Uterus (tissue), 3 donors: ENCODE measurements at regions not wholly inside any gene's neighbourhood (a gene's known extent, or its start where the extent isn't known, plus 50 kb on each side); places are given as distances from the start of the nearest gene placed in this dataset.

Source experiments
- DNase-seq, 2 donors: peaks; one replicate each; pipeline ENCODE4 v3.0.0-alpha.2; 2019 to 2020
- H3K27ac ChIP-seq, 2 donors: fragments of 200-600 bp; sonication (generic); 1 replicate in 1 of 2; 2 replicates in 1 of 2; pipeline ENCODE4 v1.5.1; 2016 to 2018
- H3K27me3 ChIP-seq, 2 donors: fragments of 200-600 bp; sonication (generic); one replicate each; pipeline ENCODE4 v1.5.1; 2018 to 2019; ENCODE audit warnings: control low read depth in 1 of 2
- H3K36me3 ChIP-seq, 2 donors: fragments of 200-600 bp; sonication (generic); one replicate each; pipeline ENCODE4 v1.5.1; 2019; ENCODE audit warnings: control low read depth in 1 of 2
- H3K4me1 ChIP-seq, 2 donors: fragments of 200-600 bp; sonication (generic); one replicate each; pipeline ENCODE4 v1.5.1; 2018 to 2019; ENCODE audit warnings: control low read depth in 1 of 2
- H3K4me3 ChIP-seq, 2 donors: fragments of 200-600 bp; sonication (generic); 1 replicate in 1 of 2; 2 replicates in 1 of 2; pipeline ENCODE4 v1.5.1; 2018 to 2019; ENCODE audit warnings: mild to moderate bottlenecking in 1 of 2
- H3K9me3 ChIP-seq, 2 donors: fragments of 200-600 bp; sonication (generic); one replicate each; pipeline ENCODE4 v1.5.1; 2019; ENCODE audit warnings: control low read depth in 1 of 2
- CTCF ChIP-seq, 4 experiments: fragments of 200-600 bp in 2 of 4; fragments of 450-650 bp in 2 of 4; sonication (generic) in 2 of 4; IDR thresholded peaks; one replicate each; pipeline ENCODE4 v1.5.1; 2016 to 2019; ENCODE audit warnings: antibody characterized with exemption in 4 of 4, mild to moderate bottlenecking in 2 of 4, moderate library complexity in 1 of 4
- POLR2A ChIP-seq, 2 donors: fragments of 450-650 bp; IDR thresholded peaks; one replicate each; pipeline ENCODE4 v1.6.1; 2016; ENCODE audit warnings: antibody characterized with exemption in 2 of 2, mild to moderate bottlenecking in 1 of 2, moderate library complexity in 1 of 2
- intact Hi-C: fragments of 100-400 bp; cut with DNase I; formaldehyde crosslinking; loops from one replicate; pipeline ENCODE4 v1.15.1; 2023; ENCODE audit warnings: low total_unique reads
- donor health status: DM: yes; HTN: yes; CAD: no.

- TF ChIP-seq CTCF (IDR thresholded peaks at IDR 0.05) (no peak), POLR2A (IDR thresholded peaks at IDR 0.05) (no peak)
- no peaks in the 10 kb centered on the region for H3K36me3 ChIP-seq
Observed at GRCh38 chr18:40569605-40570004, 1385.4 kb upstream of the PIK3C3 start.

GRCh38 chr18:40566510-40566844 lies 1388.6 kb upstream of the PIK3C3 start:
- H3K27ac ChIP-seq, result no peak overlapping the region
- no peaks in the 10 kb centered on the region for H3K9me3 ChIP-seq
- H3K4me1 ChIP-seq, result no peaks in the 10 kb centered on the region
- H3K36me3 ChIP-seq, result no peaks in the 10 kb centered on the region
- DNase-seq, result no peak
- intact Hi-C loops, result no loop called here
- H3K4me3 ChIP-seq, result no peak overlapping the region
- TF ChIP-seq CTCF (IDR thresholded peaks at IDR 0.05) (no peak), POLR2A (IDR thresholded peaks at IDR 0.05) (no peak)
- H3K27me3 ChIP-seq, result no peaks in the 10 kb centered on the region

More at GRCh38 chr18:40569605-40570004, 1385.4 kb upstream of the PIK3C3 start:
- DNase-seq, result no peak
- Histone ChIP-seq H3K9me3 (no peaks in the 10 kb centered on the region), H3K4me1 (no peaks in the 10 kb centered on the region), H3K4me3 (no peak overlapping the region), H3K27me3 (no peaks in the 10 kb centered on the region), H3K27ac (no peak overlapping the region)
- intact Hi-C loops, result no loop called here

- intact Hi-C loops, result no loop called here
- no peak for DNase-seq
- no peaks in the 10 kb centered on the region for H3K27me3 ChIP-seq
- no peaks in the 10 kb centered on the region for H3K4me1 ChIP-seq
- H3K9me3 ChIP-seq, result no peaks in the 10 kb centered on the region
- no peak for TF ChIP-seq CTCF (IDR thresholded peaks at IDR 0.05)
- TF ChIP-seq POLR2A (IDR thresholded peaks at IDR 0.05), result no peak
- H3K4me3 ChIP-seq, result no peak overlapping the region
- no peak overlapping the region for H3K27ac ChIP-seq
- no peaks in the 10 kb centered on the region for H3K36me3 ChIP-seq
Observed at GRCh38 chr18:40565805-40566509, 1389.1 kb upstream of the PIK3C3 start.

GRCh38 chr18:40559556-40559955 lies 1395.5 kb upstream of the PIK3C3 start:
- no peaks in the 10 kb centered on the region for H3K36me3 ChIP-seq
- H3K4me3 ChIP-seq, result no peak overlapping the region
- TF ChIP-seq POLR2A (IDR thresholded peaks at IDR 0.05), result no peak
- no peak for TF ChIP-seq CTCF (IDR thresholded peaks at IDR 0.05)
- no peak for DNase-seq
- H3K27me3 ChIP-seq, result no peaks in the 10 kb centered on the region
- H3K27ac ChIP-seq, result no peak overlapping the region
- intact Hi-C loops, result no loop called here
- H3K9me3 ChIP-seq, result no peaks in the 10 kb centered on the region
- H3K4me1 ChIP-seq, result no peaks in the 10 kb centered on the region

- intact Hi-C loops, result no loop called here
- no peak overlapping the region for H3K4me3 ChIP-seq
- H3K9me3 ChIP-seq, result no peaks in the 10 kb centered on the region
- no peak overlapping the region for H3K27ac ChIP-seq
- H3K36me3 ChIP-seq, result no peaks in the 10 kb centered on the region
- no peaks in the 10 kb centered on the region for H3K27me3 ChIP-seq
- TF ChIP-seq CTCF (IDR thresholded peaks at IDR 0.05) (no peak), POLR2A (IDR thresholded peaks at IDR 0.05) (no peak)
- no peaks in the 10 kb centered on the region for H3K4me1 ChIP-seq
- DNase-seq, result no peak
Observed at GRCh38 chr18:40558706-40559392, 1396.2 kb upstream of the PIK3C3 start.
